Left lung (tissue), 4 donors: ENCODE measurements at regions not wholly inside any gene's neighbourhood (a gene's known extent, or its start where the extent isn't known, plus 50 kb on each side); places are given as distances from the start of the nearest gene placed in this dataset.

Experiments
- ATAC-seq: fragments of 200-7000 bp; cut with Tn5 transposase; one replicate; pipeline ENCODE4 v1.9.1; 2020; ENCODE audit warnings: moderate library complexity
- DNase-seq, 4 donors: peaks; one replicate each; pipeline ENCODE4 v3.0.0-alpha.2; 2013 to 2020
- H3K27ac ChIP-seq, 2 donors: fragments of 200-600 bp; sonication (generic) in 1 of 2; one replicate each; pipeline versions ENCODE4 v1.5.0 to v1.8.0; 2020 to 2021
- H3K27me3 ChIP-seq, 2 donors: fragments of 200-600 bp; sonication (generic) in 1 of 2; one replicate each; pipeline versions ENCODE4 v1.5.0 to v1.8.0; 2020 to 2021
- H3K36me3 ChIP-seq, 2 donors: fragments of 200-600 bp; sonication (generic) in 1 of 2; one replicate each; pipeline versions ENCODE4 v1.5.0 to v1.8.0; 2020 to 2021
- H3K4me1 ChIP-seq, 2 donors: fragments of 200-600 bp; one replicate each; pipeline ENCODE4 v1.8.0; 2021
- H3K4me3 ChIP-seq, 2 donors: fragments of 200-600 bp; sonication (generic) in 1 of 2; one replicate each; pipeline versions ENCODE4 v1.5.0 to v1.8.0; 2020 to 2021; ENCODE audit warnings: mild to moderate bottlenecking in 1 of 2
- H3K9me3 ChIP-seq, 2 donors: fragments of 200-600 bp; sonication (generic) in 1 of 2; one replicate each; pipeline versions ENCODE4 v1.5.0 to v1.8.0; 2020 to 2021
- intact Hi-C, 2 donors: fragments of 100-400 bp; cut with DNase I; formaldehyde crosslinking; loops; one replicate each; pipeline versions ENCODE4 v1.11.2 to v1.14.2; 2022
- TF ChIP-seq, protein P1 (sequence below), 2 donors: fragments of 200-600 bp; sonication (generic) in 1 of 2; IDR thresholded peaks; one replicate each; pipeline versions ENCODE4 v1.5.0 to v1.8.0; 2021; ENCODE audit warnings: antibody characterized with exemption in 2 of 2
- donor health status: DM: no; HTN: yes; CAD: no.
- donor health status: DM: no; HTN: no; CAD: no.

DNA sequence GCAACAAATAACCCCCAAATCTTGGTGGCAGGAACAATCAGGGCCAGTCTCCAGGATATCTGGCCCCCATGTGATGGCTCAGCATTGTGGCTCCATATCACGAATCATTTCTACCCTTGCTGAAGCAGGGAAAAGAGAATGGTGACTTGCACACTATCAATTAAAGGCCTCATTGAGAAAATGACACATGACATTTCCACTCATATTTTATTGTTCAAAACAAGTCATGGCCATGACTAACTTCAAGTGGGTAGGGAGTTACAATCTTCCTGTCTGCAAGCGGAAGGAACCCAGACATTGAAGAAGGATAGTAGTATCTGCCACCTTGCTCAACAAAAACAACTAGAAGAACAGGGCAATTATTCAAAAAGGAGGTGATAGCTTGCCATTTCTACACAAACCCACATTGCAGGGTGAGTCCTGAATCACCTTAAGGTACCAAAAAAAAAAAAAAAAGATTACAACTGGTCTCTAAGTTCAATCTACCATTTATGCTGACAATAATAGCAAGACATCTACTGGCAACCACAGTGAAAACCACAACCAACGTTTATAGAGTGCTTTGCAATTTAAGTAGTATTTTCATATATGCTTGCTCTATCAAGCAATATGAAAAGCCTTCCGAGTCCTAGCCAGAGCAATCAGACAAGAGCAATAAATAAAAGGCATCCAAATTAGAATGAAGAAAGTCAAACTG lies 186.7 kb upstream of the DAPK1 start:
- H3K4me1 ChIP-seq = no peaks in the 10 kb centered on the region
- TF ChIP-seq, protein P1, sequence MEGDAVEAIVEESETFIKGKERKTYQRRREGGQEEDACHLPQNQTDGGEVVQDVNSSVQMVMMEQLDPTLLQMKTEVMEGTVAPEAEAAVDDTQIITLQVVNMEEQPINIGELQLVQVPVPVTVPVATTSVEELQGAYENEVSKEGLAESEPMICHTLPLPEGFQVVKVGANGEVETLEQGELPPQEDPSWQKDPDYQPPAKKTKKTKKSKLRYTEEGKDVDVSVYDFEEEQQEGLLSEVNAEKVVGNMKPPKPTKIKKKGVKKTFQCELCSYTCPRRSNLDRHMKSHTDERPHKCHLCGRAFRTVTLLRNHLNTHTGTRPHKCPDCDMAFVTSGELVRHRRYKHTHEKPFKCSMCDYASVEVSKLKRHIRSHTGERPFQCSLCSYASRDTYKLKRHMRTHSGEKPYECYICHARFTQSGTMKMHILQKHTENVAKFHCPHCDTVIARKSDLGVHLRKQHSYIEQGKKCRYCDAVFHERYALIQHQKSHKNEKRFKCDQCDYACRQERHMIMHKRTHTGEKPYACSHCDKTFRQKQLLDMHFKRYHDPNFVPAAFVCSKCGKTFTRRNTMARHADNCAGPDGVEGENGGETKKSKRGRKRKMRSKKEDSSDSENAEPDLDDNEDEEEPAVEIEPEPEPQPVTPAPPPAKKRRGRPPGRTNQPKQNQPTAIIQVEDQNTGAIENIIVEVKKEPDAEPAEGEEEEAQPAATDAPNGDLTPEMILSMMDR (IDR thresholded peaks at IDR 0.05) = no peak
- intact Hi-C loops = loop anchor here in 1 of 2 donors (10.0 kb wide), 1 partner anchor 876 kb away; no protein-coding TSS in a partner anchor
- peaks cover 0 to 13% of the 10 kb centered on the region in 2 donors for H3K9me3 ChIP-seq
- ATAC-seq = no peak
- no peak overlapping the region for H3K27ac ChIP-seq
- no peak for DNase-seq
- H3K36me3 ChIP-seq = no peaks in the 10 kb centered on the region
- no peak overlapping the region for H3K4me3 ChIP-seq
- no peaks in the 10 kb centered on the region for H3K27me3 ChIP-seq

DNA sequence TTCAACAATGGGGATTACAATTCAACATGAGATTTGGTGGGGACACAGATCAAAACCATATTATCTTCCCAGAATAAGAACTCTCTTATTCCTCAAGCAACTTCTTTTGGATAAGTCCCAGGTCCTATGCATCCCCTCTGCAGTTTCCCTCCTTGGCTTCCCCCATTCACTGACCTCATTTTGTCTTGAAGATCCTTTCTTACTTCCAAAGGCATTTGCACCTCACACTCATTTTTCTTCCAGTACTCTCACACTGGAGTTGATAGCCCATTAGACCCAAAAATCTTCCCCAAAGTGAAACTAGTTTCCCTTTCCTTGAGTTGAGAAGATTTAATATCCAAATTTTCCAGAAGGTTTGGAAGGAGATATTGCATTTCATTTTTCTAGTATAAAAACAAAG lies 178.0 kb upstream of the DAPK1 start:
- Histone ChIP-seq H3K27ac (no peak overlapping the region), H3K27me3 (no peaks in the 10 kb centered on the region), H3K9me3 (peaks cover 0 to 6% of the 10 kb centered on the region in 2 donors), H3K4me1 (no peaks in the 10 kb centered on the region), H3K36me3 (no peaks in the 10 kb centered on the region), H3K4me3 (no peak overlapping the region)
- intact Hi-C loops = loop anchor here in 1 of 2 donors (5.0 to 10.0 kb wide), 2 partner anchors 832 to 885 kb away; no protein-coding TSS in a partner anchor
- ATAC-seq (no peak), DNase-seq (no peak)
- TF ChIP-seq, protein P1 (IDR thresholded peaks at IDR 0.05) = no peak

DNA sequence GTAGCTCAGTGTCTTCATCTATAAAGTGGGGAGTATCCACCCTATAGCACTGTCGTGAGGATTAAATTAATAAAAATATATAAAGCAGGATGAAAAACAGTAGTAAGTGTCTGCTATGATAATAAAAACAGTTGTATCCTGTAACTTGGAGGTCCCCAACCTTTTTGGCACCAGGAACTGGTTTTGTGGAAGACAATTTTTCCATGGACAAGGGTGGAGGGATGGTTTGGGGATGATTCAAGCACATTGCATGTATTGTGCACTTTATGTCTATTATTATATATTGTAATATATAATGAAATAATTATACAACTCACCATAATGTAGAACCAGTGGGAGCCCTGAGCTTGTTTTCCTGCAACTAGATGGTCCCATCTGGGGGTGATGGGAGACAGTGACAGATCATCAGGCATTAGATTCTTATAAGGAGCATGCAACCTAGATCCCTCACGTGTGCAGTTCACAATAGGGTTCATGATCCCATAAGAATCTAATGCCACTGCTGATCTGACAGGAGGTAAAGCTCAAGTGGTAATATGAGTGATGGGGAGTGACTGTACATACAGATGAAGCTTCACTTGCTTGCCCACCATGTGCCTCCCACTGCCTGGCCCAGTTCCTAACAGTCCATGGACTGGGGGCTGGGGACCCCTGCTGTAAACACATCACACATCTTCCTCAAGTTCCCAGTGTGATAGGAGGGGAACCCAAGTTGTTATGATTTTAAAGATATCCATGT lies 177.4 kb upstream of the DAPK1 start:
- H3K4me3 ChIP-seq = no peak overlapping the region
- ATAC-seq (no peak), DNase-seq (no peak)
- H3K27ac ChIP-seq = no peak overlapping the region
- TF ChIP-seq, protein P1 (IDR thresholded peaks at IDR 0.05) = no peak
- peaks cover 0 to 6% of the 10 kb centered on the region in 2 donors for H3K9me3 ChIP-seq
- H3K27me3 ChIP-seq = no peaks in the 10 kb centered on the region
- no peaks in the 10 kb centered on the region for H3K4me1 ChIP-seq
- intact Hi-C loops = loop anchor here in 1 of 2 donors (5.0 kb wide), 1 partner anchor 833 kb away; no protein-coding TSS in a partner anchor
- no peaks in the 10 kb centered on the region for H3K36me3 ChIP-seq

DNA sequence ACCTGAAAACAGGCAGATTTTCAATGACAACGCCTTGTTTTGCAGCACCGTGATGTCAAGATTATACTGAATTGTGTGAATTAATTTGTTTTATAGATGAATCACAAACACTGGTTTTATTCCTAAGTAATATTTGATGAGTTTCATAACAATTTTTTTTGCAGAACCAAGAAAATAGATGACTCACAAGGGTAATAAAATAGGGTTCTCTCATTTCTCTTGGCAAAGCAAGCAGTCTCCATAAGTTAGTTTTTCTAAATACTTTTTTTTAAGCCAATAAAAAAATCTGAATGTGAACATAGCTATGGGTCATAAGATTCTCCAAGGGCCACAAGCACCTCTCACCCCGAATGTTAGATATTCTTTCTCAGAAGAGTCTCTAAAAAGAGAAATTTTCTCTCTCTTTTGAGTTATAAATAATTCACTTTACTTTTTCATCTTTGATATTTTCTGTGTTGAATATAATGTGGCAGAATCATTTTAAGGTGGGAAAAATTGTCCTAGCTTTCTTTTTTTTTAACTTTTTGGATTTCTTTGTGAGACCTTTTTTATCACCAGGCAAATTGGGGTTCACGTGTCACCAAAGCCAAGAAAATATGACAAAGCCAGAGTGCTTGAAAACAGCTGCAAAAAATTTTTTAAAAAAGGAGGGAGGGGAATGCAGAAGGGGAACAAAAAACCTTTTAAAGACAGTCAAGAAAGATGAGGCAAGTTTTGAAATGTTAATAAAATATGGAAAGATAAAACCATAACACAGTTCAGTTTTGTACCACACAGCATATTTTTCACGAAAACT lies 174.6 kb upstream of the DAPK1 start:
- intact Hi-C loops = loop anchor here in 1 of 2 donors (5.0 kb wide), 1 partner anchor 836 kb away; no protein-coding TSS in a partner anchor
- Histone ChIP-seq H3K27ac (no peak overlapping the region), H3K4me3 (no peak overlapping the region), H3K4me1 (no peaks in the 10 kb centered on the region), H3K9me3 (no peaks in the 10 kb centered on the region), H3K36me3 (no peaks in the 10 kb centered on the region), H3K27me3 (no peaks in the 10 kb centered on the region)
- ATAC-seq (no peak), DNase-seq (no peak)
- TF ChIP-seq, protein P1 (IDR thresholded peaks at IDR 0.05) = no peak
